ENCODE measurements at regions not wholly inside any gene's neighbourhood (a gene's known extent, or its start where the extent isn't known, plus 50 kb on each side); places are given as distances from the start of the nearest gene placed in this dataset.

DNA sequence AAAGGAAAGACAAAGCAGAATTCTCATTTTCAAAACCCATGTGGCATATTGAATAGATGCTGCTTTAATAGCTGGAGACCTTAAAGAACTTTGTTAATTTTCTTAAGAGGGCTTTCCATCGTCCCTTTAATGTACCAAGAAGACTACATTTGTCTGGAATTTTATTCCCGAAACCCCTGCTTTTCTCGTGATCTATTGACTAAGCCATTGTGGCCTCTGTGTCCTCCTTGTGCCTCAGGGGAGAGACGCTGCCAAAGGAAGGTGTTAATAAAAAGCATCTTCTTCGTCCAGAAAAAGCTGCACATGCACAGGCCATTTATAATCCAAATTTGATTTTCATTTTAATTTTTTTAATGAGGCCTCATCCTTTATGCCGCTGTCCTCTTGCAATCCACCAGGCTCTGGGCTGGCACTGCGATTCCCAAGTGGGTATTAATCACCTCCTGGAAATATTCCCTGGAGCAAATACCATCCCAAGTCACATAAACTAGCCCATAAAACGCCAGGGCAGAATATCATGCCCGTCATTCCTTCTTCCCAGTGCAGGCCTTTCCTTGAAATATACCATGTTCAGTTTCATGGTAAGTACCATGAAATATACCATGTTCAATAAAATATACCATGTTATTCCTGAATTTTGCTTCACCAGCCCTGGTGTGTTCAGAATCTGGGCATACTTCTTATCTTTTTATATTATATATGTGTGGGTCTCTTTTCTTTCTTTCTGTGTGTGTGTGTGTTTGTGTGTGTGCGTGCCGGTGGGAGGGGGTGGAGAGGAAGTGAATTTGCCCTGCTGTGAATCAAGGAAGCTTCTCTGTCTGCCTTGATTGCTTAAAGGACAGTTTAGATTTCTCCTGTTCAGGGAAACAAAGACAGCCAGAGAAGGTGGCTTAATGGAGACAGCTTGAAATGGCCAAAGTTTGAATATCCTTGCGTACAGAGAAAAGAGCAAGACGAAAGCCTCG, 147.6 kb downstream of the PHETA1 start:
- DNase-seq, result no peak

- DNase-seq, result no peak
Observed at GRCh38 chr12:111220363-111220762, 148.5 kb downstream of the PHETA1 start.

GRCh38 chr12:111219440-111219839, 149.5 kb downstream of the PHETA1 start:
- DNase-seq, result no peak

GRCh38 chr12:111218499-111218898, 150.4 kb downstream of the PHETA1 start:
- no peak for DNase-seq

DNA sequence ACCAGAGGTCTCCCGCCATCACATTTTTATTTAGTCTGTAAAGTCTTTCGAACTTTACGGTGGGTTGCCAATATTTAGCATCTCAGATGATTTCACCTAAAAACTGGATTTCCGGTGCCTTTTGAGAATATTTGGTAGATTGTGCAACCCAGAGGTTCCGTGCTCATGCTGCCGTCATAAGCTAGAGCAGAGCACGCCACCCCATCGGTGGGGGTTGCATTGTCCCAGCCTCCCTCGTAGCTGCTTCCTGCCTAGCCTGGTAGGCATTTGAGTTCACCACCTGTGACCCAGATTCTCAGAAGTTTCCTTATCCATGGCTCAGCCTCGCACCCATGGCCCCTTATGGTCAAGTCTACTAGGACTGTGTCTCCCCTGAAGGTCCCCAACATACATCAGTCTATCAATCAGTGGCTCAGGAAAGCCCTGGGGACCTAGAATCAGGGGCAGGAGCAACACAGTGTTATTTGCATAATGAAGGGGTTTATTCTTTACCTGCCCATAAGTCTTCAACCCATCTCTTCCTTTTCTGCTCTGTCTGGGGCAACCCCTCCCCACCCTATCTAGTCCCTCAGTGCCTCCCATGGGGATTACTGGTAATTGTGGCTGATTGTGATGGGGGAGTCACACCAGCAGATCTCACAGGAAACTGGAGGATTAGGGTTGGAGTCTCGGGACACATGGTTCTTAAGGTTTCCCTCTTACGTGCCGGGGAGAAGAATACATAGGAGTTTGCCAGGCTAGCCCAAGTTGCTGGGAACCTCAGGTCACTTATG, 152.3 kb downstream of the PHETA1 start:
- DNase-seq, result no peak

DNA sequence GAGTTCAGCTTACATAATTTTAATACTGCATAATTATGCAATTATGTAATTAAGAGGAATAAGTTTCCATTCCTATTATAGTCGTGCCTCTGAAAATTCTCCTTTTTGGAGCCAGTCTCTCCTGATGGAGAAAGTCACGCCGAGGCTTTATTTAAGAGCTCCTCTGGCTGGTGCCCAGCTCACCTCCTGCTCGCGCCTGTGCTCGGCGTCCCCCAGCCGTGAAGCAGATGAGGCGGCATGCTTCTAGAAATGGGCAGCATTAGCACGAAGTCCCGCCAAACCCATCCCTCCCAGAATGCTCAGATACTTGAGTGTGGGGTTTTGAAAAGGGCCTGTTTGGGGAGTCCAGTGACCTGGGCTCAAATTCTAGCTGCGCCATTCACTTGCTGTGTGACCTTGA, 153.0 kb downstream of the PHETA1 start:
- DNase-seq, result no peak

GRCh38 chr12:111214401-111214800, 154.5 kb downstream of the PHETA1 start:
- DNase-seq, result no peak

- no peak for DNase-seq
Observed at GRCh38 chr12:111213561-111213960, 155.3 kb downstream of the PHETA1 start.

DNA sequence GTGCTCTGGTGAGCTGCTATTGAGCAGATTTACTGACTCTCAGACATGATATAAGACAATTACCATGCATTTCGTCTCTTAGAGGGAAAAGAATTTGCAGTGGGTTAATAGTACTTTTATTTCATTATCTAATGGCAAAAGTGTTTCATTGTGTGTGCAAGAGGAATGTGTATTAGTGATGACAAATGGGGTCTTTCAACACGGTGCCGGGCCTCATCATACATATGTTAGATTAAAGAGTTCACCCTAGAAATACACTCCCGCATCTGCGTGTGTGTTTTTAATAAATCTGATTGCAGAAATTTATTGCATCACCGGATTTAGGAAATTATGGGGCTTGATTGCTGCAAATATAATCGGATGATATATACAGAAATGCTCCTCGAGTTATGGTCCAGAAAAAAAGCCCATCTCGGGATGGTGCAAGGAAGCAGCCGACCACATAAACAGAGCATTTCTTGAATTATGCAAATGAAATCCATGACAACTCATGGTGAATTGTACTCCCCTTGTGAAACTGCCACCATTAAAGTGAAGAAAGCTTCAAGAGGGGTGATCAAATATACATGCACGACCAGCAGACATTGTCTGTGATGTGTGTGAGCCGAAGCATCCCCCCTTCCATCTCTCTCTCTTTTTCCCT, 156.0 kb downstream of the PHETA1 start:
- DNase-seq, result no peak

GRCh38 chr12:111211910-111212757, 156.8 kb downstream of the PHETA1 start:
- no peak for DNase-seq

DNA sequence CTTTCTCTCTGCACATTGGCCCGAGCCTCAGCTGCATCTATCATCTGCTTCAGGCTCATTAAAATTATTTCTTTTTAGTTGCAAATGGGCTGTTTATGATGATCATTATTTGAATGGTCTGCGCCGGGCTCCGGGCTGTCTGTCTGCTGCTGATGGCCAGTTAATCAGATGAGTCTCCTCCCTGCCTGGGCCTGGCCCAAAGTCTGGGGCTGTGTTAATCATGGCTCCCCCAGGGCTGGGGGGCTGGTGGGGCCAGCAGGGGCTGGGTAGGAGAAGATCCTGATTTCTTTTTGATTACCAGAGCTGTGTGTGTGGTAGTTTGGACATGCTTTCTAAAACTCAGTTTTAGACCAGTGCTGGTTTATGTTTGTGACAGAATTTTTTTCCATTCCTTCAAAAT, 159.1 kb downstream of the PHETA1 start:
- no peak for DNase-seq

- DNase-seq, result no peak
Observed at GRCh38 chr12:111207761-111208160, 161.1 kb downstream of the PHETA1 start.

GRCh38 chr12:111204788-111205241, 164.1 kb downstream of the PHETA1 start:
- no peak for DNase-seq

DNA sequence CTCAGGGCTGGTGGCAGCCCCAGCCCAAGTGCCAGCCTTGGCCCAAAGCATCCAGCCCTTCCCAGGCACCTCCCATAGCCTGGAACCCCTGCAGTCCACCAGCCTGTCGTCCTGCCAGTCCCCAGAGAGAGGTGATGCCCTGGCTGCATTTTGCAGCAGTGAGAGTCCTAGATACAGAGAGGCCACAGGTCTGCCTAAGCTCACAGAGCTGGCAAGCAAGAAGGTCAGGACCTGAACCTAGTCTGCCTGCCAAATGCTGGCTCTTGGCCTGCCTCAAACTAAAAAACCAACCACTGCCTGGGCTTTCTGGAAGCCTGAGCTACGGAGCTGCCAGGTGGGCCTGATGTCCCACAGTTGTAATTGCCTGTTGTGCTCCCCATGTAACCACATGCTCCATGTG, 164.9 kb downstream of the PHETA1 start:
- no peak for DNase-seq

GRCh38 chr12:111203446-111203845, 165.4 kb downstream of the PHETA1 start:
- DNase-seq, result no peak

- no peak for DNase-seq
Observed at GRCh38 chr12:111202237-111202915, 166.5 kb downstream of the PHETA1 start.

- DNase-seq, result no peak
Observed at GRCh38 chr12:111201495-111202236, 167.2 kb downstream of the PHETA1 start.

DNA sequence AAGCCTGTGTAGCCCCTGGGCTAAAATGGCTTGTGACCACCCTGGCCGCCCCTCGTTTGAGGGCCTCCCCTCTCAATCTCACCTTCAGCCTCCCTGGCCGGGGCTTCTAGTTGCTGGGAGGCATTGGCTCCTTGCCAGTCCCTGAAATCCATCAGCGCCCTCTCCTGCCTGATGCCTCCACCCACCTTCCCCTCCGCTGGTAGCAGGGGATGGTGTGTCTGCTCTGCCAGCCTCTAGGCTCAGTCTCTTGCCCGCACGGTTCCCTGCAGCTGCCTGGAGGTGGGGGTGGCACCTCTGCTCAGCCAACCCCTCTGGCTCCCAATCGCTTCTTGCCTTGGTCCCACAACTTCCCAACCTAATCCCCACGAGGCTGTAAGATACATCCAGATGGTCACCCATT, 167.9 kb downstream of the PHETA1 start:
- no peak for DNase-seq

GRCh38 chr12:111197376-111197944, 171.4 kb downstream of the PHETA1 start:
- DNase-seq, result no peak

DNA sequence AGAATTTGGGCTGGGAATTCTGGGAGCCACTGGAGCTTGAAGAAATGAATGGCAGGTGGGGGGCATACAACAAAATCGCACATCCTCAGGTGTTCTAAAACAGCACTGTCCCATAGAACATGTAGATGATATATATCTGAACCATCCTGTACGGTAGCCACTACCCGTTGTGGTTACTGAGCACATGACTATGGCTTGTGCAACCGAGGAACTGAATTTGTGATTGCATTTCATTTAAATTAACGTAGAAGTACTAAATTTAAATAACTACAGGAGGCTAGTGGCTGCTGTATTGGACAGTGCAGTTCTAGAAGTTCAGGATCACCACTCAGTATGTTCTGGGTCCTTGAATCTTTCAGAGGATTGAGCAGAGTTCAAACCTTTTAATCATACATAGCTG, 172.4 kb downstream of the PHETA1 start:
- no peak for DNase-seq

DNA sequence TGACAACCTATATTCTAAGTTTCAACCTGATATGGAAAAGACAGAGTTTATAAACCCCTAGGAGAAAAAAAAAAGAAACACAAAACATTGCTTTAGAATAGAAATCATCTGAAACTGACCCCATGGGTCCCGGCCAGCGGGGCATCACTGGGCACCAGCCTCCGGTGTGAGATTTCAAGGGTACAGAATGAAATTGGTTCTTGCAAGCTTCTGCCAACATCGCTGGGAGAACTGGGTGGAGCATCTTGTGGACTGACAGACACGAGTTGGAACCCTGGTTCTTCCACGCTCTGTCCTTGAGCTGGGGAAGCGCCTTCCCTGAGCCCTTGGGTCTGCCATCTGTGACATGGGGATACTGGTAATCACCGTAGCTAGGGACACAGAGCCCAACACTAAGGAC, 173.6 kb downstream of the PHETA1 start:
- no peak for DNase-seq

All from activated CD4-positive, alpha-beta T cell treated with anti-CD3 and anti-CD28 coated beads, Interleukin-2, amount 50 U/mL, for 1 hour (primary cell).